ENCODE measurements at regions not wholly inside any gene's neighbourhood (a gene's known extent, or its start where the extent isn't known, plus 50 kb on each side); places are given as distances from the start of the nearest gene placed in this dataset.

DNA sequence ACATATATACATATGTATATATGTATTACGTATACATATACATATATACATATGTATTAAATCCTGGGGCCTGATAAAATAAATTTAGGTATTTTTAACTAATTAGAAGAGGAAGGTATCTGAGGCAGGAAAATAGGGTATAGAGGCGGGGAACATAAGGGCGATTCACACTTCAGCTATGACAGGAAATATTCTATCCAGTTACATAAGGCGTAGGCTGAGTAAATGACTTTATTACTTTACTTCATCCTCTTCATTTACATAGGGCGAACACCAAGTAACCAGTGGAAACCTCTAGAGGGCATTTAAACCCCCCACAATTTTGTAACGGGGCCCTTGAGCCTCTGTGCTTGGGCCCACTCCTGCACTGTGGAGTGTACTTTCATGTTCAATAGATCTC is 167.5 kb downstream of the SOCS6 start:
- H4K20me1 ChIP-seq (ENCODE audit: control insufficient read depth, extremely low read depth, insufficient read depth, low read length), result no peaks in the 10 kb centered on the region
- H3K4me2 ChIP-seq (ENCODE audit: control insufficient read depth, extremely low read depth, insufficient read depth, low read depth, low read length), result no peak overlapping the region
- H3K9ac ChIP-seq (ENCODE audit: control insufficient read depth, extremely low read depth, insufficient read depth, low read length), result no peak overlapping the region
- FAIRE-seq, result no peak
- no peak overlapping the region for H2AFZ ChIP-seq (ENCODE audit: control insufficient read depth, low read length)
- no peaks in the 10 kb centered on the region for H3K9me1 ChIP-seq (ENCODE audit: control insufficient read depth, extremely low read depth, insufficient read depth, low read length)
- peaks cover under 1% of the 10 kb centered on the region for H3K27me3 ChIP-seq (ENCODE audit: control insufficient read depth, extremely low read depth, insufficient read depth, low read length)
- dilution Hi-C loops (cut with MboI; ENCODE audit: extremely low pct_ligation_motif_present, low sequenced_read_pairs), result no loop called here
- no peaks in the 10 kb centered on the region for H3K9me3 ChIP-seq (ENCODE audit: control insufficient read depth, low read depth, low read length)
- no peak overlapping the region for H3K4me3 ChIP-seq (ENCODE audit: control insufficient read depth in 2 of 3, extremely low read depth in 1 of 3, insufficient read depth in 2 of 3, low read depth in 1 of 3, low read length in 3 of 3)
- TF ChIP-seq EZH2 (IDR thresholded peaks at IDR 0.05; ENCODE audit: low read length), result no peak
- TF ChIP-seq, protein P1, sequence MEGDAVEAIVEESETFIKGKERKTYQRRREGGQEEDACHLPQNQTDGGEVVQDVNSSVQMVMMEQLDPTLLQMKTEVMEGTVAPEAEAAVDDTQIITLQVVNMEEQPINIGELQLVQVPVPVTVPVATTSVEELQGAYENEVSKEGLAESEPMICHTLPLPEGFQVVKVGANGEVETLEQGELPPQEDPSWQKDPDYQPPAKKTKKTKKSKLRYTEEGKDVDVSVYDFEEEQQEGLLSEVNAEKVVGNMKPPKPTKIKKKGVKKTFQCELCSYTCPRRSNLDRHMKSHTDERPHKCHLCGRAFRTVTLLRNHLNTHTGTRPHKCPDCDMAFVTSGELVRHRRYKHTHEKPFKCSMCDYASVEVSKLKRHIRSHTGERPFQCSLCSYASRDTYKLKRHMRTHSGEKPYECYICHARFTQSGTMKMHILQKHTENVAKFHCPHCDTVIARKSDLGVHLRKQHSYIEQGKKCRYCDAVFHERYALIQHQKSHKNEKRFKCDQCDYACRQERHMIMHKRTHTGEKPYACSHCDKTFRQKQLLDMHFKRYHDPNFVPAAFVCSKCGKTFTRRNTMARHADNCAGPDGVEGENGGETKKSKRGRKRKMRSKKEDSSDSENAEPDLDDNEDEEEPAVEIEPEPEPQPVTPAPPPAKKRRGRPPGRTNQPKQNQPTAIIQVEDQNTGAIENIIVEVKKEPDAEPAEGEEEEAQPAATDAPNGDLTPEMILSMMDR (optimal IDR thresholded peaks at IDR 0.05 in 1 of 3, IDR thresholded peaks at IDR 0.05 in 1 of 3, conservative IDR thresholded peaks at IDR 0.05 in 1 of 3; ENCODE audit: extremely low read depth in 1 of 3, insufficient read depth in 2 of 3, low read length in 3 of 3), result no peak
- H3K4me1 ChIP-seq (ENCODE audit: control insufficient read depth, extremely low read depth, insufficient read depth, low read length), result no peaks in the 10 kb centered on the region
- no peak overlapping the region for H3K27ac ChIP-seq (ENCODE audit: control insufficient read depth, insufficient read depth, low read length)
- H3K36me3 ChIP-seq (ENCODE audit: control insufficient read depth in 2 of 2, extremely low read depth in 1 of 2, insufficient read depth in 2 of 2, low read length in 2 of 2), result no peaks in the 10 kb centered on the region
- DNase-seq (ENCODE audit: low read depth, low spot score), result no peak
- H3K79me2 ChIP-seq (ENCODE audit: control insufficient read depth, insufficient read depth, low read length), result no peaks in the 10 kb centered on the region

DNA sequence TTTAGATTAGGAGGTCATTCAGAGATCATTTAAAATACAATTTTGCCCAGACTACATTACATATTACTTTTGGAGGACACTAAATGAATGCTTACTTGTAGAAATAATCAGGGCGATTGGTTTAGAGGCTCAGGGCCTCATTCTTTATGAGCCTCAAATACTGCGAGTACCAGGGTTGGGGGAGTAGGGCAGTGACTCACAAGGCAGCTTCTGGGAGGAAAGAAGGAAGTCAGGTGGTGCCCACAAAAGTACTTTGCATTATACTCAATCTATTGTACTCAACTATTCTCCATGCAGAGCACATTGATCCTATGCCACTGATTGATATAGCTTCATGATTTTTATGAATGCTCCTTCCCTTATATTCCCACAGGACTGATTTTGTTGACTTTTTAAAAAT is 166.9 kb downstream of the SOCS6 start:
- Histone ChIP-seq H3K4me2 (ENCODE audit: control insufficient read depth, extremely low read depth, insufficient read depth, low read depth, low read length) (no peak overlapping the region), H3K27ac (ENCODE audit: control insufficient read depth, insufficient read depth, low read length) (no peak overlapping the region), H4K20me1 (ENCODE audit: control insufficient read depth, extremely low read depth, insufficient read depth, low read length) (no peaks in the 10 kb centered on the region), H3K27me3 (ENCODE audit: control insufficient read depth, extremely low read depth, insufficient read depth, low read length) (no peaks in the 10 kb centered on the region), H3K9me3 (ENCODE audit: control insufficient read depth, low read depth, low read length) (no peaks in the 10 kb centered on the region), H3K9ac (ENCODE audit: control insufficient read depth, extremely low read depth, insufficient read depth, low read length) (no peak overlapping the region), H2AFZ (ENCODE audit: control insufficient read depth, low read length) (no peak overlapping the region), H3K79me2 (ENCODE audit: control insufficient read depth, insufficient read depth, low read length) (no peaks in the 10 kb centered on the region), H3K36me3 (ENCODE audit: control insufficient read depth in 2 of 2, extremely low read depth in 1 of 2, insufficient read depth in 2 of 2, low read length in 2 of 2) (no peaks in the 10 kb centered on the region), H3K9me1 (ENCODE audit: control insufficient read depth, extremely low read depth, insufficient read depth, low read length) (no peaks in the 10 kb centered on the region), H3K4me1 (ENCODE audit: control insufficient read depth, extremely low read depth, insufficient read depth, low read length) (no peaks in the 10 kb centered on the region), H3K4me3 (ENCODE audit: control insufficient read depth in 2 of 3, extremely low read depth in 1 of 3, insufficient read depth in 2 of 3, low read depth in 1 of 3, low read length in 3 of 3) (no peak overlapping the region)
- TF ChIP-seq, protein P1 (optimal IDR thresholded peaks at IDR 0.05 in 1 of 3, IDR thresholded peaks at IDR 0.05 in 1 of 3, conservative IDR thresholded peaks at IDR 0.05 in 1 of 3; ENCODE audit: extremely low read depth in 1 of 3, insufficient read depth in 2 of 3, low read length in 3 of 3), result no peak
- TF ChIP-seq EZH2 (IDR thresholded peaks at IDR 0.05; ENCODE audit: low read length), result no peak
- DNase-seq (ENCODE audit: low read depth, low spot score), result no peak
- FAIRE-seq, result no peak
- dilution Hi-C loops (cut with MboI; ENCODE audit: extremely low pct_ligation_motif_present, low sequenced_read_pairs), result no loop called here
